Ishikawa (cell line): ENCODE measurements at regions not wholly inside any gene's neighbourhood (a gene's known extent, or its start where the extent isn't known, plus 50 kb on each side); places are given as distances from the start of the nearest gene placed in this dataset.
A peak's percentile ranks its signal among the peaks of the same experiment; 100 is the strongest.

Source experiments
- CEBPB ChIP-seq: IDR thresholded peaks from 2 replicates; pipeline ENCODE4 v1.6.1; 2012
- CREB1 ChIP-seq: IDR thresholded peaks from 2 replicates; pipeline ENCODE4 v1.6.1; 2012; ENCODE audit warnings: low read depth
- EGR1 ChIP-seq: IDR thresholded peaks from 2 replicates; pipeline ENCODE4 v1.6.1; 2012
- EP300 ChIP-seq: IDR thresholded peaks from 2 replicates; pipeline ENCODE4 v1.6.1; 2012; ENCODE audit warnings: borderline replicate concordance
- FOXM1 ChIP-seq: IDR thresholded peaks from 2 replicates; pipeline ENCODE4 v1.6.1; 2012; ENCODE audit warnings: low read depth, borderline replicate concordance
- MAX ChIP-seq: IDR thresholded peaks from 2 replicates; pipeline ENCODE4 v1.6.1; 2012
- NFIC ChIP-seq: IDR thresholded peaks from 2 replicates; pipeline ENCODE4 v1.6.1; 2012
- RAD21 ChIP-seq: IDR thresholded peaks from 2 replicates; pipeline ENCODE4 v1.6.1; 2012; ENCODE audit warnings: low read depth
- TAF1 ChIP-seq: IDR thresholded peaks from 2 replicates; pipeline ENCODE4 v1.6.1; 2012; ENCODE audit warnings: low read depth, mild to moderate bottlenecking
- TCF12 ChIP-seq: IDR thresholded peaks from 2 replicates; pipeline ENCODE4 v1.6.1; 2012; ENCODE audit warnings: low read depth
- TEAD4 ChIP-seq: IDR thresholded peaks from 2 replicates; pipeline ENCODE4 v1.6.1; 2012
- YY1 ChIP-seq: IDR thresholded peaks from 2 replicates; pipeline ENCODE4 v1.6.1; 2012; ENCODE audit warnings: low read depth
- ZBTB7A ChIP-seq: IDR thresholded peaks from 2 replicates; pipeline ENCODE4 v1.6.1; 2012; ENCODE audit warnings: low read depth
- TF ChIP-seq, protein P1 (sequence below): IDR thresholded peaks from 2 replicates; pipeline ENCODE4 v1.6.1; 2012
- TF ChIP-seq, protein P2 (sequence below): IDR thresholded peaks from 2 replicates; pipeline ENCODE4 v1.6.1; 2012; ENCODE audit warnings: low read depth, mild to moderate bottlenecking

DNA sequence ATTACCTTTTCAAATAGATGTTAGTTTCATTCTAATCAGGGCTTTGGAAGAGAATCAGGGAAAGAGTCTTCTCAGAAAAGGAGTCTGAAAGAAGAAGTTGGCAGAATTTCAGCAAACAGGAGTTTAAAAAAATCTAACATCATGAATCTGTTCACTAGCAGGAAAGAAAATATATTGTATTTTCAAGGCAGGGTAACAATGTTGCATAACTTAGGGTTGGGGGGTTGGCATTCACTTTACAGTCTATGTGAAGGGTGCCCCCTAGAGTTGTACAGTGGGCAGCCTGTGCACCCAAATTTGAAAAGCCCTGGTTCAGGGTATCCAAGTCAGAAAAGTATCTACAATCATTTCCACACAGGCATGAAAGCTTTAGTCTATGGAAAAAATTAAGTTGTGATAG lies 348.4 kb upstream of the SLC30A5 start:
- TF ChIP-seq FOXM1 (no peak), CEBPB (0 out of 2 replicates have a peak, but pooled peaks have one; percentile 38), MAX (no peak), EGR1 (no peak), EP300 (no peak), ZBTB7A (no peak), RAD21 (peak; percentile 60)

DNA sequence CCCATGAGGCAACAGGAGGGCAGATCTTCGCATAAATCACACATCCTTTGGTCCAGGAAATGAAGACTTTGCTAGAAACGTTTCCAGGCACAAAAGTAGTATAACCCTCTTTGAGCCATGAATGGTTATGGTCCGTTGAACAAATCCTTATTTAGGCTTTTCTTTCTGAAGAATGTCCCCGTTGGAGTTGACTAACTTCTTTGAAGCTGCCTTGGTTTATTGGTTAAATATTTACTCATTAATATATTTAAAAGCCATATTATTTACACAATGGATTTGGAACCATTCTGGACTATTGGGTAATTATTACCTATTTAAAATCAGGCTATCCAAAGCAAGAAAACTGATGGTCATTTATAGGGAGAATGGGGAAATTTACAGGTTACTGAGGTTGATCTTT lies 347.6 kb upstream of the SLC30A5 start:
- TF ChIP-seq EP300 (no peak), MAX (no peak), CEBPB (no peak), TCF12 (no peak), TEAD4 (no peak)
- TF ChIP-seq, protein P1, sequence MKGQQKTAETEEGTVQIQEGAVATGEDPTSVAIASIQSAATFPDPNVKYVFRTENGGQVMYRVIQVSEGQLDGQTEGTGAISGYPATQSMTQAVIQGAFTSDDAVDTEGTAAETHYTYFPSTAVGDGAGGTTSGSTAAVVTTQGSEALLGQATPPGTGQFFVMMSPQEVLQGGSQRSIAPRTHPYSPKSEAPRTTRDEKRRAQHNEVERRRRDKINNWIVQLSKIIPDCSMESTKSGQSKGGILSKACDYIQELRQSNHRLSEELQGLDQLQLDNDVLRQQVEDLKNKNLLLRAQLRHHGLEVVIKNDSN = no peak

DNA sequence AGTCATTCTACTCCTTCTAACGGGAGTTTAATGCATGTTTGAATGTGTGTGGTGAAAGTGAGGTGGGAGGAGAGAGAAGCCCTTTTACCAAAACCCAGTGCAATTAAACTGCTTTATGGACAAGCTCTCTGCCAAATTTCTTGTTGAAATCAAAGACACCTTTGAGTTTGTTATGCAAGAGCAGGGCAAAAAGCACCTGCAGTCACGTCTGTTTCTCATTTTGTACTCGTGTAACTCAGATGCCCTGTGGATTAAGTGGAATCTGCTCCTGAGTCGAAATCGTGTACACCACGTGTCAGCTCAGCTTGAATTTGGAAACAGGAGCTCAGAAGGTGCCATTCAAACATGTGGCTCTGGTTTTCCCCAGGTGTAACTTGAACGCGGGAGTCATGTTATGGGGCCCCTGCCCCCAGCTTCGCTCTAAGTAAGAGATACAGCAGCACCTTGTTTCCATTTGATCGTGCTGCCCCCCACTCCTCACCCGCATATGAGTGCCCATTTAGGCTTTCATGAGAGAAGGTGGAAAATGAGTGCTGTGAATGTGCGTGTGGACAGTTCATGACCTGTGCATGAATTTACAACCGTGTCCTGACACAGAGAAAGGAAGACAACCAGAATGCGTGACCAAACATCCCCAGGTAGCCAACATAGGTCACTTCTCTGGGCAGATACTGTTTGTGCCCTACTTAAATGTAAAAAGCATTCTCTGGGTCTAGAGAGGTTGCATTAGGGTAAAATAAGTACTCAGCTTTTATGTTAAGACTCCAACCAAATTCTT lies 347.0 kb upstream of the SLC30A5 start:
- no peak for TF ChIP-seq YY1

DNA sequence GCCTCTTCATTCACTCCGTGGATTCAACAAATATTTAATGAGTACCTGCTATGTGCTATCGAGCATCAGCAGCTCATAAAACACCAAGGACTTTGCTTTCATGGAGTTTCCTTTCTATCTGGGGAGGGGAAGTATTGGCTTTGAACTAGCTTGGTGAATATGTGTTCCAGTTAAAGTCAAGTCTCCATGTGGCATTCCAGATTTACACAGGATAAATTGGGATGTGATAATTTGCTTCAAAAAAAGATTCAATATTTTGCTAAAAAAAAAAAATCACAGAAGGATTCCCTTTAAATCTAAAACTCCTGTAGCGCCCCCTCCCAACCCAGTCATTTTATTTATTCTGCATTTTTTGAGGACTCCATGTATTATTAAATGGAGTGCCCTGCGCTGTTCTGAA lies 346.3 kb upstream of the SLC30A5 start:
- TF ChIP-seq FOXM1 (no peak), CEBPB (no peak), YY1 (no peak), CREB1 (no peak), TEAD4 (no peak)

DNA sequence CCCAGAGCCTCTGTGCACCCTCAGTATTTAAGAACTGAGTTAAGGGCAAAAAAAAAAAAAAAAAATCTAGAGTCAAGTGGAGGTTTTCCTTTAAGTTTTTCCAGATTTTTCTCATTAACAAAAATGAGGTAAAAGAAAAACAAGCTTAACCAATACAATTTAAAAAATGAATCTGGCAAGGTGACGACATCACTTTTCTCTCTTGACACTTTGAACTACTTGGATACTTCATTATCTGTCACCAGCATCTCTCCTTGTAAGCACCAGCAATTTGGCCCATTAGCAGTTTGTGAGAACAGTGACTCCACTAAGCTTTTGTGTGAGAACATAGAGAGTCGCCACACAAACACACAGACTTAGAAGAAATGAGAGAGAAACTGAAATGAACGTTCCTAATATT lies 345.7 kb upstream of the SLC30A5 start:
- TF ChIP-seq CREB1 = no peak
- no peak for TF ChIP-seq CEBPB
- no peak for TF ChIP-seq EGR1
- TF ChIP-seq NFIC = no peak
- TF ChIP-seq EP300 = no peak
- no peak for TF ChIP-seq YY1
- TF ChIP-seq FOXM1 = no peak
- TF ChIP-seq RAD21 = no peak
- TF ChIP-seq, protein P2, sequence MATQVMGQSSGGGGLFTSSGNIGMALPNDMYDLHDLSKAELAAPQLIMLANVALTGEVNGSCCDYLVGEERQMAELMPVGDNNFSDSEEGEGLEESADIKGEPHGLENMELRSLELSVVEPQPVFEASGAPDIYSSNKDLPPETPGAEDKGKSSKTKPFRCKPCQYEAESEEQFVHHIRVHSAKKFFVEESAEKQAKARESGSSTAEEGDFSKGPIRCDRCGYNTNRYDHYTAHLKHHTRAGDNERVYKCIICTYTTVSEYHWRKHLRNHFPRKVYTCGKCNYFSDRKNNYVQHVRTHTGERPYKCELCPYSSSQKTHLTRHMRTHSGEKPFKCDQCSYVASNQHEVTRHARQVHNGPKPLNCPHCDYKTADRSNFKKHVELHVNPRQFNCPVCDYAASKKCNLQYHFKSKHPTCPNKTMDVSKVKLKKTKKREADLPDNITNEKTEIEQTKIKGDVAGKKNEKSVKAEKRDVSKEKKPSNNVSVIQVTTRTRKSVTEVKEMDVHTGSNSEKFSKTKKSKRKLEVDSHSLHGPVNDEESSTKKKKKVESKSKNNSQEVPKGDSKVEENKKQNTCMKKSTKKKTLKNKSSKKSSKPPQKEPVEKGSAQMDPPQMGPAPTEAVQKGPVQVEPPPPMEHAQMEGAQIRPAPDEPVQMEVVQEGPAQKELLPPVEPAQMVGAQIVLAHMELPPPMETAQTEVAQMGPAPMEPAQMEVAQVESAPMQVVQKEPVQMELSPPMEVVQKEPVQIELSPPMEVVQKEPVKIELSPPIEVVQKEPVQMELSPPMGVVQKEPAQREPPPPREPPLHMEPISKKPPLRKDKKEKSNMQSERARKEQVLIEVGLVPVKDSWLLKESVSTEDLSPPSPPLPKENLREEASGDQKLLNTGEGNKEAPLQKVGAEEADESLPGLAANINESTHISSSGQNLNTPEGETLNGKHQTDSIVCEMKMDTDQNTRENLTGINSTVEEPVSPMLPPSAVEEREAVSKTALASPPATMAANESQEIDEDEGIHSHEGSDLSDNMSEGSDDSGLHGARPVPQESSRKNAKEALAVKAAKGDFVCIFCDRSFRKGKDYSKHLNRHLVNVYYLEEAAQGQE = no peak
- TF ChIP-seq TCF12 = no peak
- no peak for TF ChIP-seq TEAD4
- TF ChIP-seq MAX = no peak
- TF ChIP-seq, protein P1 = no peak
- TF ChIP-seq ZBTB7A = no peak
- no peak for TF ChIP-seq TAF1

GRCh38 chr5:68749077-68749476 lies 344.7 kb upstream of the SLC30A5 start:
- no peak for TF ChIP-seq TCF12
- no peak for TF ChIP-seq EGR1
- no peak for TF ChIP-seq FOXM1
- TF ChIP-seq TEAD4 = no peak
- TF ChIP-seq, protein P1 = no peak
- TF ChIP-seq CEBPB = no peak

DNA sequence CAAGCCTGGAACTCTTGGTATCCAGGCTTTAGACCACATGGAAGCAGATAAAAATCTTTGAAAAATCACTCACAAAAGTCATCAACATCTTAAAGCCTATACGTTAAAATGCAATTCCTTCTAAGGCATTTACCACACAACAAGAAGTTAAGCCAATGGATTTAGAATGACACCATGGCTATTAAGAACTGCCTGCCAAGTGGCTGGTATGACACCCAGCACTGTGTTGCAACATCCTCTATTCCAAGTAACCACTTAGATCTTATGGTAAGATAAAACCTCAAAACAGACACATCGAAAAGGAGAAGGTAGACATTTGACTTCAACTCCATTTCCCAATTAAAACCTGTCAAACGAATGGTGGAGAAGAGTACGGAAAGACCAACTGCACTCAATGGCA lies 344.2 kb upstream of the SLC30A5 start:
- TF ChIP-seq CEBPB (no peak), MAX (no peak), TCF12 (no peak), TAF1 (no peak), YY1 (no peak), FOXM1 (no peak), CREB1 (no peak), EGR1 (no peak), ZBTB7A (no peak), TEAD4 (no peak), NFIC (no peak), RAD21 (no peak)

DNA sequence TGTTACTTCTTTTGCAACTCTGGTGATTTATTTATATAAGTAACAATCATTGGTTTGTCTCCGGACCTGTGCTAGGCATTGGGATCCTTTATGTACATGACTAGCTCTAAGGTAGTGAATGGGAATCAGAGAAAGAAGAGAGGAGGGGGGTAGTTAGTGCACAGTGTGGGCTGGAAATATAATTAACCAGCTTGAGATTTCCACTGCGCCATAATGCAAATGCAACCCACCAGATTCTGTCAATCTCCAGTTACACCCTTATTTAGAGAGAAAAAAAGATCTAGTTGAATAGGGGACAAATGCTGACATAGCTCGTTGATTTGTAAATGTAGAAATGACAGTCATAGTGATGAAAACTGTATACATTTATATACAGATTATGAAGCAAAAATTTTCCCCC lies 342.2 kb upstream of the SLC30A5 start:
- no peak for TF ChIP-seq TCF12
- TF ChIP-seq CREB1 = no peak
- no peak for TF ChIP-seq TEAD4
- no peak for TF ChIP-seq EP300
- no peak for TF ChIP-seq CEBPB
- TF ChIP-seq MAX = no peak
